NCI-H2107 treated with DMSO at 0.1 percent for 48 hours (cell line): ENCODE measurements at regions not wholly inside any gene's neighbourhood (a gene's known extent, or its start where the extent isn't known, plus 50 kb on each side); places are given as distances from the start of the nearest gene placed in this dataset.
A peak's percentile ranks its signal among the peaks of the same experiment; 100 is the strongest.

ENCODE experiments used
- DNase-seq: peaks from one replicate; lab custom pipeline; 2025; ENCODE audit not compliant: unreplicated experiment; lab: John Stamatoyannopoulos, UW

DNA sequence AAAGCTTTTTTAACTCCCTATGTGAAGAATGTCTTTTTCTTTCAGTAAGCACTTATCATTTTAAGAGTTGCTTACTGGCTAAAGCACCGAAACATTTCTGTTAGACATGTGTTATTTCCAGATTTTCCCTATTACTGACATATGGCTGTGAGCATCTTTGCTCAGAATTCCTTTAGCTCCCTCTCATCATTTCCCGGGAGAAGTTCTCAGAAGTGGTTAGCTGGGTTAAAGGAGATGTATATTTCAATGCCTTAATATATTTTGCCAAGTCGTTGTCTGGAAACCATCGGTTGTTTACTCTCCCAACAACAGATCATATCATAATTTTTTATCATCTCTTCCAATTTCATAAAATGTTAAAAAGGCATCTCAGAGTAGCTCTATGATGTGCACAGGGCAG lies 396.5 kb downstream of the OCA2 start:
- no peak for DNase-seq

DNA sequence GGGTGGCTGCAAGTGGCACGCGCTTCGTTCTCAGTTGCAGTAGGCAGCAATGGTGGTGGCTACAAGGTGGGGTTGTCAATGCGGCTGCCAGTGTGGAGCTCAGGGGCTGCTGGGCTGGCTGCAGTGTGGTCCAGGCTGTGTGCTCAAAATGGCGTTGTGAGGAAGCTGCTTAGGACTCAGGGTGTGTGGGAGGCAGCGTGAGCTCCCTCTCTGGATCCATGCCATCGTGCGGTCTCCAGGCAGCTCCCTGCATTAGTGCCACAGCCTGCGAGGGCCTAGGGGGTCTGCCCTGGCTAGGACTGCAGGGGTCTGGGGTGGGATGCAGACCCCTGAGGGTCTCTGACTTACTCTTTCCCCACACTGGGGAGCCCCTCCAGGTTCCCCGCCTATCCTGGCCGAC lies 397.2 kb downstream of the OCA2 start:
- DNase-seq: no peak

DNA sequence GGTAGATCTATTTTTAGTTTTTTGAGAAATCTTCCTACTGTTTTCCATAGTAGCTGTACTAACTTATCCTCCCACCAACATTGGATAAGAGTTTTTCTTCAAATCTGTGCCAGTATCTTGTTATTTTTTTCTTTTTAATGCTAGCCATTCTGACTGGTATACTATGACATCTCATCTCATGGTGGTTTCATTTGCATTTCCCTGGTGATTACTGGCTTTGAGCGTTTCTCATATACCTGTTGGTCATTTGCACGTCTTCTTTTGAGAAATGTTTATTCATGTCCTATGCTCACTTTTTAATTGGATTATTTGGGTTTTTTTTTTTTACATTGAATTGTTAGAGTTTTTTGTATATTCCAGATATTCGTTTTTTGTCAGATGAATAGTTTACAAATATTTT lies 398.1 kb downstream of the OCA2 start:
- DNase-seq: no peak

DNA sequence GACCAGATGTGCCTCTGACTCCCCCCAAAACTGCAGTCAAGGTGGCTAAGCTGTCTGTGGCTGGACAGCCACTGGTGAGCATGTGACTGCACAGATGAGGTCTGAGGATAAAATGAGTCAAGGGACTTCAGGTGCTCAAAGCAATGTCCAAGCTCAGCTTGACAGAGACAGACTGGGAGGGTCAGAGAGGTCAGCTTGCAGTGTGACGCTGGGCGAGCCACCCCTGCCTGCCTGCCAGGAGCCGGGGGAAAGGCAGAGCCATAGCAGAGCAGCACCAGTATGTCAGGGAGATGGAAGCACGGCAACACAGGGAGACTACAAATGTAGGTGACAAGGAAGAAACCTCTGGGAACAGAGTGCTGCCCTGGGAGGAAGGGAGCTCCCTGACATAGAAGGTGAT lies 399.4 kb downstream of the OCA2 start:
- DNase-seq: no peak

DNA sequence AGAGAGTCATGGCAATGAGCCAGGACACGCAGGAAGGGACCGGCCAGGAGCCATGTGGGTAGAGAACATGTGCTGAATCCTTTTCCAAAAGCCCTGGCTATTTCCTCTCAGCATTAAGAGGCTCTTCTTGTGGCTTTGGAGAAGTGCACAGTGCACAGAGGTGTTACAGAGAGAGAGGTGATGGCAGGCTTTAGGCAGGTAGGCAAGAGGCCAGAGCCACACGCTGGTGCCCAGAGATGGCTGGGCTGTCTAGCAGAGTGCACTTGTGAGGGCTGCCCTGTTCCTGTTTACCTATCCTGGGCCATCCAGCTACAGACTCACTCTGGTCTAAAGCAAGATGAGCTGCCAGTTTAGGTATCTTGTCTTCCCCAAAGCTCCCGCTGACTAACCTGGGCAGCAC lies 402.6 kb downstream of the OCA2 start:
- DNase-seq: no peak

DNA sequence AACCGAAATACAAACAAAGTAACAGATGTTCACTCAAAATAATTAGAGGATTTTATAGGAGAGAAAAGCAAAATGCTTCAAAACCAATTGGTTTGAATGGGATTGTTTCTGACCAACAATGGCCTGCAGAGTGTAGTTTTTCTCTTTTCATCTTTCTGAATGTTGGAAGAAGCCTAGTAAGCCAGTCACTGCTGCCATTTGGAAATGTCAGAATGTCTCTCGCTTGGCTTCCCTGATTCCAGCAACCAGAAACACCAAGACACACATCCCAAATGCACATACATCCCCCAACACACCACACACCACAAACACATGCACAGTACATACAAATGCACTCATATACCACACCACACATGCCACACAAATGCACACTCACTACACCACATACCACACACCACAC lies 403.4 kb downstream of the OCA2 start:
- no peak for DNase-seq

DNA sequence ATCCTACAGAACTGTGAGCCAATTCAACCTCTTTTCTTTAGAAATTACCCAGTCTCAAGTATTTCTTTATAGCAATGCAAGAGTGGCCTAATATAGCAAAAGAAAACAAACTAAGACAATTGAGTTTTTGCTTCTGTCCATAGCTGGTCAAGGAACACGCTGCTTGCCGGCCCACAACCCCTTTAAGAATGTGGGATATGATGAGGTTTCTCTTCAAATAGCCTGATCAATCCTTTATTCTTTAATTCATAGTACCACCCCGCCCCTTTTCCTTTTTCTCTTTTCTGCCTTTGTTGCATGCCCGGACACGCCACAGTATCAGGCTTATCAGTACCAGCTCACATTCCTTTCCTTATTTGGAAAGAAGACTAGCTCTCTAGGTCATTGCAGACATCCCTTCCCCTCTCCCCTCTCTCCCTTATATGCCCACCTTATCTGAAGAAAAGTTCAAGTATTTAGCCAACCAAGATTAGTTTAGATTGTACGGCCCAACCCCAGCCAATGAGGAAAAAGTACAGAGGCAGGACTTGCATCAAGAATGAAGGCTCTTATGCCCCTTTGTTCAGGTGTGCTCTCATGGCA lies 404.5 kb downstream of the OCA2 start:
- DNase-seq: no peak

DNA sequence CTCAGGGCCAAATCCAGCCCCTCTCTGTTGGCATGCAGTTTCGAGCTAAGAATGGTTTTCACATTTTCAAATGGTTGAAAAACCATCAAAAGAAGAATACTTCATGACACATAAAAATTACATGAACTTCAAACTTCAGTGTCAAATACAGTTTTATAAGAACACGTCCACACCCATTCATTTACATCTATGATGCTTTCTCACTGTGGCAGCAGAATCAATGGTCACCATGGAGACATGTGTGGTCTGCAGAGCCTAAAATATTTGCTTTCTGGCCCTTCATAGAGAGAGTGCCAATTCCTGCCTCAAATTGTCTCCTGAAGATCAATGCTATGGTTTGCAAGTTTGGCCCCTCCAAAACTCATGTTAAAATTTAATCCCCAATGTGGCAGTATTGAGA lies 405.8 kb downstream of the OCA2 start:
- no peak for DNase-seq

DNA sequence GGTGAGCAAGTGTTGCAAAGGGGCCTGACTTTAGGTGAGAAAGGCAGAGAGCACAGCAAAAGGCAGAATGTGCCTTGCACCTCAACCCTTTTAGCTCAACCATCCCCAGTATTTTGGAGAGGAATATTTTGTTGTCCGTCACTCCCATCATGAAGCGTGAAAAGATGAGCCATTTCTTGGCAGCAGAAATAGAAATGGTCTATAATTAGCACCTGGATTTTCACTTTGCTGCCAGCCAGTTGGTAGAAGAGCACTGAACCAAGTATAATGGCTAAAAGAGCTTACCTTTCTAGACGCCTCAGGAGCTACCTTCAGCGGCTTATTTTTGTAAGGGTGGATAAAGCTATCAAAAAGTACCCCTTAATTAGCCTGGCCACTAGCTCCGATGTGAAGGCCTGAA lies 406.7 kb downstream of the OCA2 start:
- no peak for DNase-seq

DNA sequence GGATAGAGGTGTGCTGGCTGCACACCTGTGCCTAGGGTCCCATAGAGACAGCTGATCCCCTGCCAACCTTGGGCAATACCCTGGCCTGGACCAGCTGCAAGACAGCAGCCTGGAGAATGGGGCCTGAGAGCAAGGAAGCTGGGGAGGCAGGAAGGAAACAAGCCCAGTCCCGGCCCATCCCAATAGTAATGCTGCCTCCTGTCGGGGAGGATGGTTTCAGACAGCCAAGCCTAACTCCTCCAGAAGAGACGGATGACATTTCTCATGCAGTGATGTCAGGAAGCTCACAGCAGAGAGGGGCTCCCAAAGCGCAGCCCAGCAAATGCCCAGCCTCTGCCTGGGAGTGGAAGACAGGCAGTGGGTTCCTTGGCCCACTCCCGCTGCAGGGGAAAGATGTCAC lies 408.8 kb downstream of the OCA2 start:
- DNase-seq: no peak

DNA sequence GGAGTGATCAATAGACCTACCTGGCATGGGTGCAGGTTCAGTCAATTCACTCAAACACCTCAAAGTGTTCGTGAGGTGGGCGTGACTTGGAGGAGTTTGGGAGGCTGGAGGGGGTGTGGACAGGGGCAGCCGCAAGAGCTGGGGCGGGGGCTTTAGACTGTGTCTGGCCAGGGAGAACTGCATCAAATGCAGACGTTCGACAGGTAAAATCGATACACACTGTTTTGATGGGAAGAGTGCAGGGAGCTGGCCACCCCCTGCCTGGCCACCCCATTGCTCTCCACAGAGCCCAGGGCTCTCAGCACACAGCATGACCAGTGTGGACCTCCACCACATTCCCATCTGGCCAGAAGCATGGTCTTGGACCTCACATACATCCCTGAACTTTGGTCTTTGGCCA lies 412.1 kb downstream of the OCA2 start:
- DNase-seq: no peak

DNA sequence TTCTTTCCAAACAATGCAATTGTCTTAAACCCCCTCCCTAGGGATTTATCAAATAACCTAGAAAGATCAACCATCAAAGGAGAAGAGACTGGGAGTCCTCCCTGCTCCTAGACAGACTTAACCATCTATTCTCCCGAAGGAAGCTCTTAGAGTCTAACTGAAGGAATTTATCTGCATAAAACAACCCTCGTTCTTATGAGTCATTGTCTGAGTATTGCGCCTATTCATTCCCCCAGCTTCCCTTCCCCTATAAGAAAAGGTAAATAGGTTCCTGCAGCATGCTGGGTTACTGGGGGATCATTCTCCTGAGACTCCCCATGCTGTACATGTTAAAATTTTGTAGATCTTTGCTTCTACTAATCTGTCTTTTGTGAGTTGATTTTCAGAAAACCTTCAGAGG lies 412.7 kb downstream of the OCA2 start:
- DNase-seq: no peak

DNA sequence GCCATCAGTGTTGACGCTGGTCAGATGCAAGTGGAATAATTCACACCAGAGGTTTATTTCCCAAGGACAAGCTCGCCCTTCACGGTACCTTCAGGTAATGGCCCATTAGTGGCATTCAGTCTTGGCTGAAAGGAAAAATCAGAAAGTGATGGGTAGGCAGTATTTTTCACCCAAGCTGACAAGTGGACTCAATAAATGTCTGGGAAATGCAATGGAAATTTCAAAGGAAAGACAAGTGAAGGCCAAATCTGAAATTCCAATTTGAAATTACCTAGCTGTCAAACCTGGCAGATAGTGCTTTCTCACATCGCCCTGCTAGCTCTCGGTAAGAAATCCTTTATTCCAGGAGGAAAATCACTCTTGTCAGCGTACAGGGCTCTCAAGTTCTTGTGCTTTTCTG lies 413.5 kb downstream of the OCA2 start:
- DNase-seq: no peak

DNA sequence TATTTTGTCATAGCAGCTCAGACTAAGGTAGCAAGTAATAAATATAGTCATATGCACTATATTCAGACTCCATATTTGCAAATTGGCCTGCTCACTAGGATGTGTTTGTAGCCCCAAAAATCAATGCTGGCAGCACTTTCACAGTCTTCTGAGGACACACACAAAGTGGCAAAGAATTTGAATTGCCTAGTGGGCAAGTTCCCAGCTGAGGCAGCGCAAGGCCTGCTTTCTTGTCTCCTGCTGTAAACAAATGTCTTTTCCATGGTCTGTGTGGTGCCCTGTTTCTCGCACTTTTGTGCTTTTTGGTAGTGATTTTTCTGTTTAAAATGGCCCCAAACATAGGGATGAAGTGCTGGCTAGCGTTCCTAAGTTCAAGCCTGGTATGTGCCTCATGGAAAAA lies 416.0 kb downstream of the OCA2 start:
- DNase-seq: no peak

DNA sequence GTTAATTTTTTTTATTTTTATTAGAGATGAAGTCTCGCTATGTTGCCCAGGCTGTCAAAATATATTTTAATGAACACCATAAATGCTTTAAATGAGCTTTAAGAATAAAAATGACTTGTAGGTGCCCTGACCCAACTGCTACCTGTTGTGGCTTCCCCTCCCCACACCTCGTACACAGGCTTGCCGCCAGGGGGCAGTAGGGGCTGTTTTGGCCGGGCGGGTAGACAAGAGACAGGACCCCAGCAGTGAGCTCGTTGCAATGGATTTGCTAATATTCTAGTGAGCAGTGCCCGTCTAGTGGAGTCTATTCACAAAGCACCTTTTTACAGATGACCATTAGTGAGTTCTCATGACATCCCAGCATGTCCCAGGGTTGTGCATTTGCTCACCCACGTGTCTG lies 418.1 kb downstream of the OCA2 start:
- no peak for DNase-seq

DNA sequence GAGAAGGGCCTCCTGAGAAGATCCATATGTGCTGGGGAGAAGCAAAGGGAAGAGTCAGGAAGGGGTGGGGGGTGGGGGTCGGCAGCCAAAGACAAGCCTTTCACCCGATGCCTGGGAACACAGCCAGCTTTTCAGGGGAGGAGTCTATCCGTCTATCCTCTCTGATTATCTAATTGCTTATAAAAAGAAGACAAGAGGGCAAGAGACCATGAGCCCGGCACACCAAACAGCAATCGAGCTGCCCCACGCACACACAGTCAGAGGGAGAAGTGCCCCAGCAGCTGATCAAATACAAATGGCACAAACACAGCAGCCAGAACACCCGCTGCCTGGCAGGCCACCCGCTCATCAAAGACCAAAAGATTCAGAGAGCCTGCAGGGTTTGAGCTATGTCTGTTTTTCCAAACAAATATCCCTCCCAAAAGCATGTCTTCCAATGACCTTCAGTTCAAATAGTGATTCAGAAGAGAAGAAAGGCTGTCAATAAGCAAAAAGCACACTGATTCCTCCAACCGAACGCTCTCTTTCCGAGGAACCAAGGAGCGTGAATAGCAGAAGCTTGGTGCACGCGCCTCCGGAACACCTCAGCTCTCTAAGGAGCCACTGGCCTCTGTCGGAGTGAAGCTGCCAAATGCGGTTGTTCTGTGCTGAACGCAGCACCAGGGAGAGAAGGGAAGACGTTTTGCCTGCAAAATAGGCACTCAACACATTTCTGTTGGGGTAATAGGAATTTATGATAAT lies 419.2 kb downstream of the OCA2 start:
- DNase-seq: peak; percentile 18

DNA sequence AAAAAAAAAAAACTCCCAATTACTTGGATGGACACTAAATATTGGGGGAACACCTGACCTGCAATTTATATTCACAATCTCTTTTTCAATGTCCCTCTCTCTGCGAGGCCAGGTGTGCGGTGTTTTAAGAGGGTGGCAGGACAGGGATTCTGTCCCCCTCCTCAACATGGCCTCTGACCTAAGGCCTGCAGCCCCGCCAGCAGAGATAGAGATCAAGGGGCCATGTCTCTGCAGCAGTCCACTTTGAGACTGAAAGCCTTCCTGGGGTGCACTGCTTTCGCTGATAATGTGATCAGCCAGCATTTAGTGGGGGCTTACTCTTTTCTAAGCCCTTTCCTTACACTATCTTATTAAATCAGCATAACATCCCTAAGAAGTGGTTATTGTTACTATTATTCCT lies 419.9 kb downstream of the OCA2 start:
- no peak for DNase-seq

DNA sequence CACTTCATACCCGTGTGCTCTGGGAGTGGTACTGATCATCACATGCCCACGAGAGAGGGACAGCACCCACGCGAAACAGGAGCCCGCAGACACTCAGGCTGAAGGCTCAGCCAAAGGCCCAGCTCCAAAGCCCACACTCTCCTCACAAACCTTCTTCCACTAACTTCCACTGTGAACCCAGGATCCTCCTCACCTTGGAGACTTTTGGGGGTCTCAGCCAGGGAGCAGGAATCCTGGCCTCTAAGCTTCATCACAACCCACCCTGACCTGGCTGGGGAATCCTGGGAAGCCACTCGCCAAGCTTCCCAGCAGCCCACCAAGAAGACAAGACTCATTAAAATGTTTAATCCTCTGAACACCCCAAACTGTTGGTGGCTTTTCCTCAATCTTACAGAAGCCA lies 421.2 kb downstream of the OCA2 start:
- DNase-seq: no peak

DNA sequence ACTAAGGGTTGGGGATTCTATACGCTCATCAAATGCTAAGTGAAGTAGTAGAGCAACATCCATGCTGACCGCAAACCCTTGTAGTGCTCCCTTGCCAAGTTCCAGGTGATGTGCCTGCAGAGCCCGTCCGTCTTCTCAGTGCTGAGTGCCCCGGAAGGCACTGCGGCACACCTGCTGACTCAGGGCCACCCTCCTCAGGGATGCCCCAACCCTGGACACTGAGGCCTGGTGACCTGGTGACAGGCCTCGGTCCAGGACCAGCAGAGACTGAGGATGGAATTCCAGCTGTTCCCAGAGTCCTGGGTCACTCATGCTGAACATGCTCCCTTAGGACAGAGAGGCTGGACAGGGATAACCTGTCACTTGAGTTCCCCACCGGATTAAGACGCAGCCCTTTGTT lies 422.5 kb downstream of the OCA2 start:
- no peak for DNase-seq

DNA sequence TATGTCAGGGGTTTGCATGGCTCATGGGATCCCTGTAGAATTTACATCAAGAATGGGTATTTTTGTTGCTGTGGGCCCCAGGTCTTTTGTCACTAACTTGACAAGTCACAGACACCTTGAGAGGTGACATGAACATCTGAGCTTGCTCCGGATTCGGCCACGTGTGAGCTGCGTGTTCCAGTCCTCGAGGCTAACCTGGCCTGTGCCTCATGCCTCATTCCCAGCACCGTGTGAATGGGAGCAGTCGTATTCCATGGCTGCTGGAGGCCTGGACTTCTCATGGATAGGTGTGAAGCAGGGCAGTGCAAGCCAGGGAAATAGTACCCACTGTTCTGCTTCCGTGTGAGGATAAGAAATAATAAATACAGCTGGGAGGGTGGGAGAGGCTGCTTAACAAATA lies 423.5 kb downstream of the OCA2 start:
- DNase-seq: no peak

DNA sequence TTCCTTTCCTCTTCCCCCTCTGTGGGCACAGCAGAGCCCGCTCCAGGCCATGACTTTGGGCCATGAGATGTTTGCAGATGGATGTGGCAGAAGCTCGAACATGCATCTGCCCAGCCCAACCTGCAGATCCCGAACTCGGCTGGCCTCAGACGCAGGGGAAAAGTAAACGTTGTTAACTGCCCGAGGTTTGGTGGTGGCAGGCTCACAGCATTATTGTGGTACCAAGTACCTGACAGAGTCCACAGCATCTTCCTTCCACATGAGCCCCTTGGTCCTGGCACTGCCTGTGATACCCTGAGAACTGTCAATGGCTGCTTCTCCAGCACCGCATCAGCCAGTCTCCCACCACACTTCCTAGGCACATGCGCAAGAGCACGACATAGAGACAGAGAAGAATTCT lies 424.3 kb downstream of the OCA2 start:
- no peak for DNase-seq

DNA sequence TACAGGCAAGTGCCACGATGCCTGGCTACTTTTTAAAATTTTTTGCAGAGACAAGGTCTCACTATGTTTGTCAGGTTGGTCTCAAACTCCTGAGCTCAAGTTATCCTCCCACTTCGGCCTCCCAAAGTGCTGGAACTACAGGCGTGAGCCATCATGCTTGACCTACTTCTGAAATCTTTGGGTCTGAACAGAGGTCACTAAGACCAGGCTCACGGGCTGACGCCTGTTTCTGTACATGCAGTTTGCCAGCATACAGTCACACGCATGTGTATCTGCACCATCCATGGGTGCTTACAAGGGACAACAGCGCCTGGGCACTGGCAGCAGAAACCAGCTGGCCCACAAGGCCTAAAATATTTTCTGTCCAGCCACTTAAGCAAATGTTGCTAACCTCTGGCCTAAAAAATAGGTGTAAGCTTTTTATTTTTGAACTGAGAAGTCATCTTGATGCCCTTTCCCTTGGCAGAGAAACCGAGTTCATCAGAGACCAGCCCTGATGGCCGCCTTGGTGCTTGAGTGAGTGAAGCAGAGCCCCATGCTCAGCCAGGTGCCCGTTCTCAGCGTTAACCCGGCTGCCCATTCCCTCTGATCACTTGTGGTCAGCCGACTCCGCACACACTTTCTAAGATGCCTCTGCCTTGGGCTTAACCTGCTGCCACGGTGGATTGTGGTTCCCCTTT lies 425.2 kb downstream of the OCA2 start:
- no peak for DNase-seq

DNA sequence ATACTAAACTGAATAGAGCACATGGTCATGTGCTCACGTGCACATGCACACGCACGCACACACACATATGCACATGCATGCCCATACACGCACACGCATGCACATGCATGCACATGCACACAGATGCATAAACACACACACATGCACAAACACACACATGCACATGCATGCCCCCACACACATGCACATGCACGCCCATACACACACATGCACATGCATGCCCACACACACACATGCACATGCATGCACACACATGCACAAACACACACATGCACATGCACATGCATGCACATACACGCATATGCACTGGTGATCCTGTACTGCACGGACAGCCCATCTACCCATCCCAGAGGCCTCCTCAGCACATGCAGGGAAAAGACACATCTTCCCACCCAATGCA lies 426.6 kb downstream of the OCA2 start:
- no peak for DNase-seq
